ENCODE measurements at regions not wholly inside any gene's neighbourhood (a gene's known extent, or its start where the extent isn't known, plus 50 kb on each side); places are given as distances from the start of the nearest gene placed in this dataset.

GRCh38 chr13:64052521-64052920, 2636.9 kb upstream of the PCDH20 start:
- no peak for DNase-seq (ENCODE audit: low read depth in 2 of 3, low spot score in 1 of 3)

- DNase-seq (ENCODE audit: low read depth in 2 of 3, low spot score in 1 of 3): no peak
Observed at GRCh38 chr13:64051278-64051677, 2635.6 kb upstream of the PCDH20 start.

GRCh38 chr13:64041296-64041695, 2625.6 kb upstream of the PCDH20 start:
- no peak for DNase-seq (ENCODE audit: low read depth in 2 of 3, low spot score in 1 of 3)

GRCh38 chr13:64033921-64034320, 2618.3 kb upstream of the PCDH20 start:
- DNase-seq (ENCODE audit: low read depth in 2 of 3, low spot score in 1 of 3): no peak

GRCh38 chr13:64029343-64030093, 2613.9 kb upstream of the PCDH20 start:
- no peak for DNase-seq (ENCODE audit: low read depth in 2 of 3, low spot score in 1 of 3)

- no peak for DNase-seq (ENCODE audit: low read depth in 2 of 3, low spot score in 1 of 3)
Observed at GRCh38 chr13:64028551-64028950, 2612.9 kb upstream of the PCDH20 start.

- DNase-seq (ENCODE audit: low read depth in 2 of 3, low spot score in 1 of 3): no peak
Observed at GRCh38 chr13:64020126-64020525, 2604.5 kb upstream of the PCDH20 start.

GRCh38 chr13:64007339-64007738, 2591.7 kb upstream of the PCDH20 start:
- no peak for DNase-seq (ENCODE audit: low read depth in 2 of 3, low spot score in 1 of 3)

GRCh38 chr13:64000321-64000720, 2584.7 kb upstream of the PCDH20 start:
- no peak for DNase-seq (ENCODE audit: low read depth in 2 of 3, low spot score in 1 of 3)

- DNase-seq (ENCODE audit: low read depth in 2 of 3, low spot score in 1 of 3): no peak
Observed at GRCh38 chr13:63999614-64000305, 2584.1 kb upstream of the PCDH20 start.

GRCh38 chr13:63983366-63983765, 2567.7 kb upstream of the PCDH20 start:
- DNase-seq (ENCODE audit: low read depth in 2 of 3, low spot score in 1 of 3): no peak

GRCh38 chr13:63979951-63980350, 2564.3 kb upstream of the PCDH20 start:
- DNase-seq (ENCODE audit: low read depth in 2 of 3, low spot score in 1 of 3): no peak

GRCh38 chr13:63972328-63972727, 2556.7 kb upstream of the PCDH20 start:
- no peak for DNase-seq (ENCODE audit: low read depth in 2 of 3, low spot score in 1 of 3)

GRCh38 chr13:63954683-63955082, 2539.0 kb upstream of the PCDH20 start:
- no peak for DNase-seq (ENCODE audit: low read depth in 2 of 3, low spot score in 1 of 3)

- no peak for DNase-seq (ENCODE audit: low read depth in 2 of 3, low spot score in 1 of 3)
Observed at GRCh38 chr13:63948045-63948444, 2532.4 kb upstream of the PCDH20 start.

GRCh38 chr13:63944911-63945310, 2529.3 kb upstream of the PCDH20 start:
- DNase-seq (ENCODE audit: low read depth in 2 of 3, low spot score in 1 of 3): no peak

GRCh38 chr13:63942372-63942771, 2526.7 kb upstream of the PCDH20 start:
- no peak for DNase-seq (ENCODE audit: low read depth in 2 of 3, low spot score in 1 of 3)

GRCh38 chr13:63938851-63939250, 2523.2 kb upstream of the PCDH20 start:
- DNase-seq (ENCODE audit: low read depth in 2 of 3, low spot score in 1 of 3): no peak

GRCh38 chr13:63910511-63910910, 2494.9 kb upstream of the PCDH20 start:
- no peak for DNase-seq (ENCODE audit: low read depth in 2 of 3, low spot score in 1 of 3)

GRCh38 chr13:63909726-63910375, 2494.2 kb upstream of the PCDH20 start:
- no peak for DNase-seq (ENCODE audit: low read depth in 2 of 3, low spot score in 1 of 3)

GRCh38 chr13:63902141-63902540, 2486.5 kb upstream of the PCDH20 start:
- no peak for DNase-seq (ENCODE audit: low read depth in 2 of 3, low spot score in 1 of 3)

GRCh38 chr13:63901630-63902029, 2486.0 kb upstream of the PCDH20 start:
- DNase-seq (ENCODE audit: low read depth in 2 of 3, low spot score in 1 of 3): no peak
